Limb (tissue), 2 donors: ENCODE measurements at regions not wholly inside any gene's neighbourhood (a gene's known extent, or its start where the extent isn't known, plus 50 kb on each side); places are given as distances from the start of the nearest gene placed in this dataset.
A peak's percentile ranks its signal among the peaks of the same experiment; 100 is the strongest.
"Not testable (repeated sequence)": the region's sequence is repeated elsewhere in the genome, so short reads cannot be mapped to it uniquely, and the experiment has no call there.

Source experiments
- DNase-seq, 2 donors: peaks; one replicate each; pipeline ENCODE4 v3.0.0-alpha.2; 2016; ENCODE audit errors: extremely low spot score in 2 of 2

DNA sequence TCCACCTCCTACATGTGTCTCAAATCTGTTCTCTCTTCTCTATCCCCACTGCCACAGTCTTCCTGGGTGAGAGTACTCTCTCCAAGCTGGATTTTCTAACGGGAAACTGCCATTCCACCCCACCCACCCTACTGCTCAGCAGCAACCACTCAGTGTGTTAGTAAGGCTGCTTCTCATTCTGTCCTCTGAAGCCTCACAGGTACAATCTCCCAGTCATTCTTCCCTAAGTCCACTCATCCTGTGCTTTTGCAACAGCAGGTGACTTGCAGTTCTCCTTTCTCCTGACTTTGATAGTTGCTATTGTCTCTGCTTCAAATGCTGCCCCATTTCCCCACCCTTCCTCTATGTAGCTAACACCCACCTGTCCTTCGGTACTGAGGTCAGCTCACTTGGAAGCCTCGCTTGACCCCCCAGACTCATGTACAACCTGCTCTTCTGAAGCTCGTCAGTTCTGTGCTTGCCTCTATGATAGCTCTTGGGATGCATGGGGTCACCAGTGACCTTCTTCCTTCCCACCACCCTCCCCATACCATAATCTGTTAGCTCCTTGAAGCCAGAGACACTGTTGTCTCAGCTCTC is 188.9 kb downstream of the RRAGC start:
- no peak for DNase-seq

DNA sequence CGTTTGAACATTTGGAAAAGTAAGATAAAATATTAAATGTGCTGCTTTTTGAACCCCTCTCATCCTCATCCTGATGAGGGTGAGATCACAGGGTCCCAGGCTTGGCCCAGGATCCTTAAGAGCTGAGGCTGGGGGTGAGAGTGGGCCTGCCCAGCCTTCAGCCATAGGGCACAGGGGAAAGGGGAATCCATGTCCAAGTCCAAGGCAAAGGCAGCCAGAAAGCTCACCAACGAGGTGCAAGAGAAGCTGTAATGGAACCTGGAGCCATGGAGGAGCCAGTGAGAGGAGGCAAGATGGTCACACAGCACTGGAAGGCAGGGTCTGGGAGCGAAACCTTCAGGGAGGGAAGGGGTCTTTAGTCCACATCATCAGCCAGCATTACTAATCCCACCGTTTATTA is 191.9 kb downstream of the RRAGC start:
- DNase-seq, result no peak

DNA sequence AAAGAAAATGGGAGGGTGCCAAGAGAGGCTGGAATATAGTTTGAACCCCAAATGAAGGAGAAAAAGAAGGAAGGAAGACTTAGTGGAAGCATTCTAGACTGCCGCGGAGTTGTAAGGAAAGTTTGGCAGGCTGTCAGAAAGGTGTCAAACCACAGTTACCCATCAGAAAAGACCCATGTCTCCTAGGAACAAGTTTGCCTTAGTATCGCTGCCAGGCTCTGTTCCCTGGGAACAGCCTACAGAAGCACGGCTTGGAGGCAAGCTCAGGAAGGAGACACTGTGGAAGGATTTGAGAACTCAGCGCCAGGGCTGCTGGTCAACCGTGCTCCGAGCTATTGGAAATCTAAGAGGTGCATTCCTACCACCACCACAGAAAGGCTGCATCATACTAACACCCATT is 197.4 kb downstream of the RRAGC start:
- DNase-seq, result no peak

DNA sequence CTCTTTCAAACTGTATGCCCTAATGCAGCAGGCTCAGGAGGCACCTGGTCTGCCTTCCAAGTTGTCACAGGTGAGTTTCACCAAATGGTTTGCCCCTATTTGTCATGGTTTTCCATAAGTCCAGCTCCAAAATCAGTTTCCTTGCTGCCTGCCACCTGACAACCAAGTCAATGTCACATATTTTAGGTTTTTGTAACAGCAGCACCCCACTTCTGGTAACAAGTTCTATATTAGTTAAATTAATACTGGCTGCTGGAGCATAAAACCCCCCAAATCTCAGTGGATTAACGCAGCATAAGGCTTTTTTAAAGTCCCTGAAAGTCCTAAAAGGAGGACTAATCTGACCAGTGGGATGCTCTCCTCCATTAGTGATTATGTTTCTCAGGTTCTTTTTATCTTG is 200.7 kb downstream of the RRAGC start:
- DNase-seq, result no peak

DNA sequence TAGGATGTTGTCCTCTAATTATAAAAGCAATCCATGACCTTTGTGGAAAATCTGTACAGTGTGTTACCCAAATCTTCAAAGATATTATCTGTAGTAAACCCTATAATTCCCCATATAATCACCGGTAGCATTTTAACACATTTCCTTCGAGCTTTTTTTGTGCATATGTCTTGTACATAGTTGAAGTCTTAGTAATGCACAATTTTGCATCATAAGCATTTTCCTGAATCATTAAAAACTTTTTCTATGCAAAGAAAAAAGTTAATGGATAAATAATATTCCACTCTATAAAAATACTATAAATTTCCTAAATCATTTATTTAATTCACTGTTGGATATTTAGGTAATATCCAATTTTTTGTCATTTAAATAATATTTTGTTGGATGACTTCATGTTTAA is 201.7 kb downstream of the RRAGC start:
- no peak for DNase-seq

DNA sequence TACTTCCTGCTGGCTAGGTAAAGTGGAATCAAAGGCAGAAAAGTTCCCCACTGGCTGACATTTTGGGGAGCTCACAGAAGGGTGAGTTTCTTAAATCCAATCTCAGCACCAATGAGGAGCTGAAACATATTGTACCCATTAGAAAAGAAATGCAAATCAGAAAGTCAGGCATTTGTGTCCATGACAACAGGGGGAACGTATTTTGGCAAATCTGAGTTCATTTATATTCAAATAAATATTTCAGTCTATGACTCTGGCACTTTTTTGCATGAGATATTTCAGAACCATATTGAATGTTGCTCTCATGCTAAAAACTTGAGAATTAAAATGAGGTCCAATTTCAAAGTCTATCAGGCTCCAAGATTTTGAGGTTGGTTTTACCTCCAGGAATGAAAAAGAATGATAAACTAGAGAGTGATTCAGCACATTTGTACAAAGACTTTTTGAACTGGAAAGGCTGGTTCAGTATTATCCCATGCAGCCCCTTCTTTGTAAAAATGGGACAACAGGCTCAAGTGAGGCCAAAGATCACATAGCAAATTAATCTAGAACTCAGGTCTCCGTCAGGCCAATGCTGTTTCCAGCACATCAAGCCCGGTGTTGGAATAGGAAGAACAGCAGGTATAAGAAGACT is 202.2 kb downstream of the RRAGC start:
- DNase-seq, result no peak

DNA sequence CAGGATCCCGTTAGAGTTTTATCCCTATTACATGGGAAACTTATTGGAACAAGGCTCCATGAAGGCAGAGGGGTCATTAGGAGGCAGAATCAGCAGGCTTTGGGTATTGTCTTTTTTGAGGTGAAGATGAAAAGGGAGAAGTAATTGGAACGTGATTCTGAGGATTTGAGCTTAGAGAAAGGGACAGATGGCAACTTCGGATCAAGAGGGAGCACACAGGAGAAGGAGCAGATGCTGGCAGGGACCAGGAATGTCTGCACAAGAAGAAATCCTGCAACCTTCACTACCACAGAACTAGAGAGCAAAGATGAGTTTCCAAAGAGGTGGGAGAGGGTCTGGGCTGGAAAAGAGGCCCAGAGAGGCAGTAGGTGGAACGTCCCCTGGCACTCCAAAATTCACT is 202.8 kb downstream of the RRAGC start:
- no peak for DNase-seq

DNA sequence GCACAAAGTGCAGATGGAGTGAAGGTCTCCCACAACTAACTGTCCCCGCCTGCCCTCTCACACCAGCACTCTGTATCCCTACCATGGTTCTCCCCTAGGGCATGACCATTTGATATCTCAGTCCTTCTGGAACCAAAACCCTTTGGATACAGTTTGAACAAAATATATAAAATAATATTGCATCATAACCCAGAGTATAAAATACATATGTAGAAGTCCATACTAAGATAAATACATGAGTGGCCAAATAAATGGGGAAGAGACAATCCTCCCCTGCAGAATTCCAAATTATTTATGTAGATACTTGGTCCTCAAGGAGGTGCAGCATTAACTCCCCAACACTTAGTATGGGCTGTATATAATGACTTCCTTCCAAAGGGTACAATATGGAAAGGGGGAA is 207.4 kb downstream of the RRAGC start:
- no peak for DNase-seq

DNA sequence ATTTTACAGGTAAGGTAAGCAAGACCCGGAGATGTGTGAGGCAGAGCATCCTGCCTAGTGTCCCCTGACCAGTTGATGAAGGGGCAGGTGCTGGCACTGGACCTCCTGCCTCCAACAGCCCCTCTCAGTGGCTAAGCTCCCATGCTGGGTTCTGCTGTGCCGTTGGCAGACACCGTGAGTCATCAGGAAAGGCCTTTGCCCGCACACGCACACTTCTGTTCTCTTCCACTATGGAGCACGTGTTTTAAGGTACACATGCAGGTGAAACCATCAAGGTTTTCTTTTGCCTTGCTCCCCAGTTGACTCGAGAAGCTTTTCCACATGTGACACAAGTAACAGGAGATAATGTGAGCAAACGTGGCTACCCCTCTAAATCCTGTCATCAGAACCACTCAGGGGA is 207.9 kb downstream of the RRAGC start:
- DNase-seq, result no peak

DNA sequence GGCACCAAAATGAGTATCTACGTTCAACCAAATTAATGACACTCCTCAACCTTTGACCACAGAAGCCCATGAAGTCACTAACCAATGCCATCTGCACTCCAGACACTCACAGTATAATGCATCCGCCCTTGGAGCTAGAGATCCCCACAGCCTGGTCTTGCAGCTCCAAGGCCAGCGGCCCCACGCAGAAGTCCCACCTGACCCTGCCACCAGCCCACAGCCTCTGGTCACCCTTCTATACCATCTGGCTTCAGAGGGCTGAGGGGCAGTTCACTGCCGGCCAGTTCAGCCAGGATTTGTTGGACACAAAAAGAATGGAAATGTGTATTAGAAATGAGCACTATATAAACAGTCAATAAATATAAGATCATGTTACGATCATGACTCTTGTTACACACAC is 211.2 kb downstream of the RRAGC start:
- no peak for DNase-seq

DNA sequence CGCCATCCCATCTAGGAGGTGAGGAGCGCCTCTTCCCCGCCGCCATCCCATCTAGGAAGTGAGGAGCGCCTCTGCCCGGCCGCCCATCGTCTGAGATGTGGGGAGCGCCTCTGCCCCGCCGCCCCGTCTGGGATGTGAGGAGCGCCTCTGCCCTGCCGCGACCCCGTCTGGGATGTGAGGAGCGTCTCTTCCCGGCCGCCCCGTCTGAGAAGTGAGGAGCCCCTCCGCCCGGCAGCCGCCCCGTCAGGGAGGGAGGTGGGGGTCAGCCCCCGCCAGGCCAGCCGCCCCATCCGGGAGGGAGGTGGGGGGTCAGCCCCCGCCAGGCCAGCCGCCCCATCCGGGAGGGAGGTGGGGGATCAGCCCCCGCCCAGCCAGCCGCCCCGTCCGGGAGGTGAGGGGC is 212.2 kb downstream of the RRAGC start:
- DNase-seq, result not testable (repeated sequence)

DNA sequence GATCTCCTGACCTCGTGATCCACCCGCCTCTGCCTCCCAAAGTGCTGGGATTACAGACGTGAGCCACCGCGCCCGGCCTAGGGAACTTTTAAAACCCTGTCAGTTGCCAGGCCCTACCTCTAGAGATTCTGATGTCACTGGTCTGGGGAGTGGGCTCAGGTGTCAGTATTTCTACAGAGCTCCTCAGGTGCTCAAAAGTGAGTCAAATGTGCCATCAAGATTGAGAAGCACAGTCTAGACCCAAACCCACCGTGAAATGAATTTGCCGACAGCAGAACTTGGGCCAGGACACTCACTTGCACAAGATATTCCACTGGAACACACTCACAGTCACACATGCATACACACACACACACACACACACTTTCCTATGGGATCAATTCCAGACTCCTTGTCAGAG is 215.5 kb downstream of the RRAGC start:
- DNase-seq, result no peak

DNA sequence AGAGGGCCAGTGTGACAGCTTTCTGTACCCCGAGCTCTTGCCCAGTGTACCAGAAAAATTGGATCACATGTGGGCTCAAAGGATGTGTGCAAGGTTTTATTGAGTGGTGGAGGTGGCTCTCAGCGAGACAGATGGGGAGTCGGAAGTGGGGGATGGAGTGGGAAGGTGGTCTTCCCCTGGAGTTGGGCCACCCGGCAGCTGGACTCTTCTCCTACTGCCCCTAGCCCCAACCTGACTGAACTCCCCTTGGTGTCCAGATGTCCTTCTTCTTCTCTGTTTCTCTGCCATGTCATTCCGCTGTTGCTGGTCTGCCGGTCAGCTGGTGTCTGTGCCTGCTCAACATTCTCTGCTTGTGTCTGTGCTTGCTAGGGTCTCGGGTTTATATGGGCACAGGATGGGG is 217.9 kb downstream of the RRAGC start:
- DNase-seq, result no peak

DNA sequence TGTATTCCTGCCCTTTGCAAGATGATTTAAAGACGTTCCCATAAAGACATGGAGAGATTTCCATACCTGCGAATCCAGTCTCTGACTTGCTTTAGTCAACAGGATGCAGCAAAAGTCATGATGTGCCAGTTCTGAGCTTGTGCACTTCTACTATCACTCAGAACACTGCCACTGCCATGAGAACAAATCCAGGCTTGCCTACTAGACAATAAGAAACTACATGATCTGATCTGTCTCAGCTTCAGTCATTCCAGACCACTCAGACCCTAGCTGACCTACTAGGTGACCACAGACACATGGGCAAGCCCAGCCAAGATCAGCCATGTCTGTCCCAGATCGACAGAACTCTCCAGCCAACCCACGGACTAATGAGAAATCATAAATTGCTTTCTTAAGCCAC is 219.2 kb downstream of the RRAGC start:
- DNase-seq, result no peak

DNA sequence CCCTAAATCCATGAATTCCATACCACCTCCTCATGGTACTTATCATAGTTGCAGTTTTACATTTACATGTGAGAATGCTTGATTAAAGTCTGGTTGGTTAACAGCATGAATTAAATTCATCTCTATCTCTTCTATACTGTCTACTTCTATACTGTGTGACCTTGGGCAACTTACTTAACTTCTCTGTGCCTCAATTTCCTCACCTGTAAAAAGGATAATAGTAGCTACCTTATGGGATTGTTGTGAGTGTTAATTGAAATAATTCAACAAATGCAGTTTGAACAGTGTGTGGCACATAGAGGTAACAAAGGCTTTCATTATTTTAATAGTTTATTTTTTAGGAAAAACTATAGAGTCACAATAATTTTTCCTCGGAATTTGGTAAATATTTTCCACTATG is 231.3 kb downstream of the RRAGC start:
- DNase-seq, result no peak

DNA sequence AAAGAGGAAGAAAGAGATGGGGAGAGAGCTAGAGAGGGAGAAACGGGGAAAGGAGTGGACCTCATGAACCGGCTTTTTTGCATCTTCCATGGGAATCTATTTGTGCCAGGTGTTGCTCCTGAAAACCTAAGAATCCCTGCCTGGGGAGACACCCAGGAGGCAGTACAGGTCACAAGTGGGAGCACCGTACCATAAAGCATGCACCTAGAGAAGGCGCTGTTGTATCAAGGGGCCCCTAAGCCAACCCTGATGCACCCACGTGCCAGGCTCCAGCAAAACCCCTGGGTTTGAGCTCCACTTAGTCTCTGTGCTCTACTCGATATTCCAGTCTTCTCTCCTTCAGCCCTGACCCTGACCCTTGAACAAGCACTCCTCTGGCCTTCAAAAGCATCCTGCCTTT is 233.6 kb downstream of the RRAGC start:
- no peak for DNase-seq

DNA sequence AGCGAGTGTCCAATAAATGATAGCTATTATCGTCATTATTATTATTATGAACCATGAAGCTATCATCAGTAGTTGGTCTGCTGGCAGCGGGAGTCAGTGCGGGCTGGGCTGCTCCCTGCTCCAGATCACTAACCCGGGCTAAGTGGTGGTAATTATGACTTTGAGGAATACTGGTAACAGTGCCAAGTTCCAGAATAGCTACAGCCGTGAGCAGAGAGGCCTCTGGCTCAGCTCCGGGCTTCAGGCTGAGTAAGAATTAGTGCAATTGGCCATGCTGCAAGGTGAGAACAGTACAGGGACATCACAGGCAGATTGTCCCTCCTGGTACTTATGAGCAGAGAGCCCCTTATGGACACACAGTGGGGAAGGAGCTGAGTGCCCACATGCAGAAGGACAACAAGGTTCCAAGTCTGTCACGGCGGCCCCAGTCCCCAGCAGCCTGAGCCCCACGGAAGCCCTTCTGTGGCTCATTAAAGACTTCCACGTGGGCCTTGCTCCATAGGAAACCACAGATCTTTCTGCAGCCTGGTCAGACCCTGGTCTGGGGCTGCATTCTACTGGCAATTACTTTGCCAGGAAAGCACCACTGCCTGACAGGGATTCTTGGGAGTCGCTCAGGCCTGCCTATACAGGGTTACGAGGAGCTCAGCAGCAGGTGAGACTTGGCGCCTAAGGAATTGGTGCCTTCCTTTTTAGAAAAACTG is 235.1 kb downstream of the RRAGC start:
- DNase-seq, result no peak

DNA sequence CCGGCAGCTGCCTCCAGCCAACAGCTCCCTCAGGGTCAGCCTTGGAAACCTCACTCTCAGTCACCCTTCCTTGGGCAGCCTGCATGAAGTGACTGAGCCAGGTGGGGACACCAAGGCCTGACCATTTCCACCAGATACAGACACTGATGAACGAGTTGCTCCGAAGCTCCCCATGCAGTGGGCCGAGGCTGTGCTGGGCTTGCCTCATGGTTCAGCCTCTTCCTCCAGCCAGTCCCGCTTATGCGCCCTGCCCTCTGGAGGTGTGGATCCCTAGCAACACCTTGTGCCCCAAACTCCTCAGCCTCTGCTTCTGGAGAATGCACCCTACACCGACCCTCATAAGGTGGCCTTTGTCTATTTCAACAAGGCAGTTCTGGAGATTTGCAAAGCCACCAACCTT is 236.0 kb downstream of the RRAGC start:
- DNase-seq, result no peak

DNA sequence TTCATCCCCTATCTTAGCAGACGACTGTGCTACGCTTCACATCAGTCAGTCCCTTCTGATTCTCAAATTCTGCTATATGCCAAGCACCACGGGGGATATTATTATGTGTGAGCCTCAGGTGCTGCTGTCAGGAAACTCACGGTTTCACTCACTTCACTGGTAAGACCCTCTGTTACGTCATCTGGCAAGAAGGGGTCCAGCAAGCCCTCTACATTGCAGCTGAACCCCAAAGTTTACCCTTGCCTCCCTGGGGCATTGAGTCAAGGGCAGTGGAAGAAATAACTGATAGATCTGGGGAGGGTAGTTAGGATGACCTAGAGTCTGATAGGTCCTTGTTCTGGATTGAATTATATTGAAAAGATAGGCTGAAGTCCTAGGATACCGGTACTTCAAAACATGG is 237.4 kb downstream of the RRAGC start:
- DNase-seq, result no peak

DNA sequence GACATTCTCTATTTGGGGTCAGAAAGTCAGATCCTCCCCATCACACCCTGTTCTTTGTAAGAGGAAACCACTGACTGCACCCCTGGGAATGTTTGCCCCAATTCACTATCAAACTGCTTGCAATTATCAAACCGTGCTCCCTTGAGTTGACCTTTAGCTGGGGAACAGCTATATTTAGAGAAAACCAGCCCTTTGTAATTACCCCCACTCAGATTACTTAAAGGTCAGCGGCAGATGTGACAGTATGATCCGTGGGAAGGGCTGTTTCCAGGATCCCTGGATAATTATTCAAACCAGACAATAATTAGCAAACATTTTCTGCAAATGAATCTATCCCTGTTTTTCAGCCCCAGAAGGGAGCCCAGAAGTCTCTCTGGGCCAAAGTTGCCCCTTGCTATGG is 242.7 kb downstream of the RRAGC start:
- no peak for DNase-seq

DNA sequence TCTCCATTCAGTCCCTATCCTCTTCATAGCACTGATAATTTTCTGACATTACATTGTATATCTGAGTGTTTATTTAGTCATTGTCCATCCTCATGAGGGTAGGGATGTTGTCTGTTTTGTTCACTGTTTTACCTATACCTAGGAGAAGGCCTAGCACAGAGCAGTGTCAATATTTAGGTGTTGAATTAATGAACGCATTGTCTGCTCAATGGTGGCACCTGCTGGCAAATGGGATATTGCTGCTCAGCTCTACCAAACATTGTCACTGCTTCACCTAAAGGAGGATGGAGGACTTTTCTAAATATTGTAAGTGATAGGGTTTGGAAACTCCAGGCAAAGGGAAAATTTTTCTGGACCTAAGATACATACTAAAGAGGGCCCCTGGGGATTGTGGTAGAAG is 243.9 kb downstream of the RRAGC start:
- no peak for DNase-seq

DNA sequence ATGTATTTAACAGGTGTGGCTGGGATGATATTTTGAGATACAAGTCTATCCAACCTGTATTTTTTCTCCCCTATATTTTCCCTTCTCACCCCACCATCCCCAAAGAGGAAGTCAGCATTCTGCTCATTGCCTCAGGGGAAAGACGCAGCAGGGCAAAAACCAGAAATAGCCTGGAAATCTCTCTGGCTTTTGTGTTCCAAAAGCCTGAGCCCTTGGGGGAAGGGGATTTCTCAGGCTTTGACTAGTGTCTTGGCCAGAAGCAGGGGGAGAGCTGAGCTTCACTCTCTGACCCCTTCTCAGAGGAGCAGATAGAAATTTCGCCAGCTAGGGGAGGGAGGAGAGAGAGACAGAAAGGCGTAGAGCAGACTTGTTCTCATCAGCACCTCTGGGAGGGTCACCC is 244.7 kb downstream of the RRAGC start:
- no peak for DNase-seq

DNA sequence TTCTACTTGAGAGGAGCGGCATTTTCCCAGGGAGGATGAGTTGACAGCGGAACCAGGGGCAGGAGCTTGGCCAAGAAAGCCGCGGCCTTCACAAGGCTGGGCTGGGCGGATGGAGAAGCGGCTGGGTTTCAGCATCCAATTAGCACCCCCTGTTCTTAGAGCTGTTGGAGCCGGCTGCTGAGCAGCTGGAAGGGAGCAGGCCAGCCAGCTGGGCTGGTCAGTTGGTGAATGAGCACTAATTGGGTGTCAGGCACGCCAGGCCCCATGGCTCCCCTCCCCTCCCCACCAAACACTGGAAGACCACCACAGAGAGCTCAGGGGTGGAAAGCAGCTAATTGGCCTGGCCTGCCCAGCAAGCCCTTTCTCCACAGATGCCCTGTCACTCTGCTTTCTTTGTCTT is 245.6 kb downstream of the RRAGC start:
- DNase-seq, result peak in 1 of 2 donors; percentile 13
